ENCODE measurements at regions not wholly inside any gene's neighbourhood (a gene's known extent, or its start where the extent isn't known, plus 50 kb on each side); places are given as distances from the start of the nearest gene placed in this dataset.

DNA sequence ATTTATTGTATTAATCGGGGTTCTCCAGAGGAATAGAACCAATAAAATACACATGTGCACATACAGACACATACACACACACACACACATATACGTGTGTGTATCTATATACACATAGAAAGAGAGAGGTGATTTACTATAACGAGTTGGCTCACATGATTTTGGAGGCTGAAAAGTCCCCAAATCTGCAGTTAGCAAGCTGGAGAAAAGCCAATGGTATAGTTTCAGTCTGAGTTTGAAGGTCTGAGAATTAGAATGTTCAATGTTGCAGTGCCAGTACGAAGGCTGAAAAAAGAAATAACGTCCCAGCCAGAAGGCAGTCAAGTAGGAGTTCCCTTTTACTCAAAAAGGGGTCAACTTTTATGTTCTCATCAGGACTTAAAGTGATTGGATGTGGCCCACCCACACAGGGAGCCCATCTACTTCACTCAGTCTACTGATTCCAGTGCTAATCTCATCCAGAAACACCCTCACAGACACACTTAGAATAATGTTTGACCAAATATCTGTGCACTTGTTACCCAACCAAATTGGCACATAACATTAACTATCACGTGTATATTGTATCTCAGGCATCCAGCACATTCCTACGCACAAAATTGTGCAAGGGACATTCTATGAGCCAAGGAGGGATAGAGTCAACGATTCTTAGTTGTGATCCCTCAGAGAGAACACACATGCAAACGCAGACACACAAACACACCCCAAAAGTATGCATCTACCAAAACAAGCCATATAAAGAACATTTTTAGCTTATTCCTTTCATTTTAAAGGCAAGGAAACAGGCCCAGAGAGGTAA lies 195.5 kb upstream of the DUSP10 start:
- TF ChIP-seq CTCF (IDR thresholded peaks at IDR 0.05 in 8 of 11, conservative IDR thresholded peaks at IDR 0.05 in 3 of 11) (no peak), POLR2A (IDR thresholded peaks at IDR 0.05) (no peak), POLR2AphosphoS5 (IDR thresholded peaks at IDR 0.05) (no peak)
